GM19372 (cell line): ENCODE measurements at regions not wholly inside any gene's neighbourhood (a gene's known extent, or its start where the extent isn't known, plus 50 kb on each side); places are given as distances from the start of the nearest gene placed in this dataset.
A peak's percentile ranks its signal among the peaks of the same experiment; 100 is the strongest.

Experiments
- ATAC-seq: cut with Tn5 transposase; IDR thresholded peaks from one replicate; pipeline ENCODE4 v1.9.1; 2021; ENCODE audit warnings: mild to moderate bottlenecking, low read depth, moderate library complexity; ENCODE audit not compliant: unreplicated experiment

- no peak for ATAC-seq
Measured at GRCh38 chr10:108490944-108491343, 1326.4 kb upstream of the SORCS1 start.

GRCh38 chr10:108471420-108471819, 1306.9 kb upstream of the SORCS1 start:
- ATAC-seq, result no peak

DNA sequence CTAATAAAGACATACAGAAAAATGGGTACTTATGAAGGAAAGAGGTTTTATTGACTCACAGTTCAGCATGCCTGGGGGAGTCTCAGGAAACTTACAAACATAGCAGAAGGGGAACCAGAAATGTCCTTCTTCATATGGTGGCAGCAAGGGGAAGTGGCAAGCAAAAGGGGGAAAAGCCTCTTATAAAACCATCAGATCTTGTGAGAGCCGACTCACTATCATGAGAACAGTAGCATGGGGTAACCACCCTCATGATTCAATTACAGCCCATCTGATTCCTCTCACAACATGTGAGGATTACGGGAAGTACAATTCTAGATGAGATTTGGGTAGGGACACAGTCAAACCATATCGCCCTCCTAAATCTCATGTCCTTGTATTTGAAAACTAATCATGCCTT, 1305.4 kb upstream of the SORCS1 start:
- no peak for ATAC-seq

- ATAC-seq, result no peak
Measured at GRCh38 chr10:108465871-108466641, 1301.5 kb upstream of the SORCS1 start.

GRCh38 chr10:108462005-108462404, 1297.5 kb upstream of the SORCS1 start:
- ATAC-seq, result no peak

DNA sequence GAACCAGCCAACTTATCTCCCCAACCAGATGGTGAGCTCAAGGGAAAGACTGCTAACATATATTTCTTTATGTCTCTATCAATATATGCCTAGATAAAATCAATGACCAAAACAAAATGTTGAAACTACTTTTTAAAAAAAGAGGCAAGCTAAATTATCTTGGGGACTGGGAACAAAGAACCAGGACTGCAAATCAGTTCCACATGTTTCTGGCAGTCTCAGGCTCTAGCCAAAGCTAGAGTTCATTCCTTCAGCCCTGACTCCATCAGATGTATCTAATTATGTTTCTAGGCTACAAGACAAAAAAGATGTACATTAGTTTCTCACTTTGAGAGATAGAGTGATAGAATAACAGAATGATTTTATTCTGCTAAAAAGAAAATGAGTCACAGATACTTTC, 1290.3 kb upstream of the SORCS1 start:
- no peak for ATAC-seq

- ATAC-seq, result no peak
Measured at GRCh38 chr10:108454224-108454623, 1289.7 kb upstream of the SORCS1 start.

DNA sequence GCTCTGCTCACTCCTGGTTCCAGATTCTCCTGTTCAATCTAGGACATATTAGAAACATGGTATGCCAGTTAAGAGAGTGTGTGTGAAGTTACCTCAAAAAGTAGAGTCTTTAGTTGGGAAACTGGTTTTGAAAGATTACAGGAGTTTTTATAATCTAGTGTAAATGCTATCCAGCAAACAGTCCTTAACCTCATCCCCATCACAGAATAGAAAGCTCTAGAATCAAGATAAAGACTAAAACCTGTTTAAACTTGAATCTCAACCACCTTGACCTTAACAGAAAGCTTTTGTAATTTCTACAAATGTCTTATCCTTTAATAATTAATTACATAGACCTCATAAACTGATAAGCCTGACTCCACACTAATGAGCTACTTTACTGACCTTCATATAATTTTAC, 1288.7 kb upstream of the SORCS1 start:
- ATAC-seq, result no peak

GRCh38 chr10:108452533-108452932, 1288.0 kb upstream of the SORCS1 start:
- ATAC-seq, result no peak

- ATAC-seq, result no peak
Measured at GRCh38 chr10:108450280-108450679, 1285.8 kb upstream of the SORCS1 start.

DNA sequence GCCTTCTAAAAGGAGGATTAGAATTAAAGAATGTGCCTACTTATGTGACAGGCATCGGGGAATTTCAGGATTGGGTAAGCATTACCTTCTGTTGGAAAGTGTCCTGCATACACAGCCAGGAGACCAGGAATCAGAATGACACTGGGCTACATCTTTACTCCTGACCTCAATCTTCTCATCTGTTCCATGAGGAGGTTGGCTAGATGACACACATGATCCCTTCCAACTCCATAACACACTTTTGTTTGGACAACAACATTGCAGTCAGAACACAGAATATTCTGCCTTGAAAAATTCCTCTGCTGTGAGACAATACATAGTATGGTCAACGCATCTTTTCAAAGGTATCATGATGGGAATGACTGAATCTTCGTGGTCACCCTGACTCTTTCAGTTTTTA, 1281.2 kb upstream of the SORCS1 start:
- ATAC-seq, result no peak

- ATAC-seq, result peak; percentile 84
Measured at GRCh38 chr10:108443636-108444035, 1279.1 kb upstream of the SORCS1 start.

- ATAC-seq, result no peak
Measured at GRCh38 chr10:108439397-108439796, 1274.9 kb upstream of the SORCS1 start.

- ATAC-seq, result no peak
Measured at GRCh38 chr10:108436096-108436495, 1271.6 kb upstream of the SORCS1 start.

GRCh38 chr10:108434559-108435252, 1270.2 kb upstream of the SORCS1 start:
- ATAC-seq, result no peak

DNA sequence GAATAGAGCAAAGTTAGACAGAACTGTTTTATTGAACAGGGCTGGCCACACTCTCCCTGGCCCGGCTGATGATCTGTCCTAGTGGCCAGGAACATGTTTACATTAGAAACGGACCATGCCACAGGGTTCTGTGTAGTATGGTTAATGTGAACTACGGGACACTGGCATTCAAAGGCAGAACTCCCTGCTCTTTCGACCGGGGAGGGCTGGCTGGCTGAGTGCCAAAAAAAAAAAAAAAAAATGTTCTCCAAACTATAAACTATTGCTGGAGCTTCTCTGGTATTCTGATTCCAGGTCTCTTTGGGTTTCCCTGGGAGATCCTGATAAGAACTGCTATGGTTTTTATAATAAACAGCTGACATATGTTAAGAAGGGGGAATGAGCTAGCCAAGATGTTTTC, 1262.6 kb upstream of the SORCS1 start:
- no peak for ATAC-seq

DNA sequence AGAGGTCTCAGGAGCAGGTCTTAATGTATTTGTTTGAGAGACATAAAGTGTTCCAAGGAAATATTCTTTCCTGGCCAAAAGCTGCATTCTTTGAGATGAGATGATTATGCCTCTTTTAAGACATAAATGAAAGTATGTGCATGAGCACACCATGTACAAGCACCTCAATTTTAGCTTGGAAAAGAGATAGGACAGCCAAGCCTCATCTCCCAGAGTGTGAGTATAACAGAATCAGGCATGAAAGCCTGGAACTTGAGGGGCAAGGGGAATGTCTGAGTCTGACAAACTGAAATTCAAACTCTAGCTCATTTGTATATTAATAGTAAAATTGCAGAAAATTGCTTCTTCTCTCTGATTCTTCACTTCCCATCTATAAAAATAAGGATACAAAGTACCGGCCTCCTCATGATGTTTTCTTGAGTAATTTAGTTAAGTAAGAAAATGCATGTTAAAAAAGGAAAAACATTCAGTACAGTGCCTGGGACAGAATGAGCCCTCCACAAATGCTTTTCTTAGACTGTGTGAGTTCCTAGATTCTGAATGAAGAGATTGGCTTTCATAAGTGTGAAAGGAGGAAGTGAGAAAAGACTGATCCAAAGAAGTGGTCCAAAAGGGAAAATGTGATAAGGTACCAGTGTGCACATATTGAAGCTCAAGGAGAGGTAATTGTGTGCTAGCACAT, 1260.9 kb upstream of the SORCS1 start:
- no peak for ATAC-seq

DNA sequence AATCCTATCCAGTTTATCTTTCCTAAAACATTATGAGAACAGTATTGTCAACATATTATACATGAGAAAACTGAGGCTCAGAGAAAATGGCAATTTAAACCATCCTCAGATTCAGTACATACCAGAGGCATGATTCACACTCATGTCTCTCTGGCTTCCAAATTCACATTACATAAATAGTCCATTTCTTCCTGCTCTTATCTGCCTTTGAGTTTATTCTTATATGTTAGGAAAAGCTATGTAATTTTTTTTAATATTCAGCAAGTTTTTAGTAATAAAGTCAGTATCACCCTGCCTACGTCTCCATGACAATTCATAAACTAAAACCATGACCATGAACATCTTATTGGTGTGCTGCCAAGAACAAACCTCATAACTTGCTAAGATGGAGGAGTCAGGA, 1260.2 kb upstream of the SORCS1 start:
- ATAC-seq, result no peak

GRCh38 chr10:108422286-108422685, 1257.8 kb upstream of the SORCS1 start:
- ATAC-seq, result no peak

- no peak for ATAC-seq
Measured at GRCh38 chr10:108421266-108421665, 1256.8 kb upstream of the SORCS1 start.

DNA sequence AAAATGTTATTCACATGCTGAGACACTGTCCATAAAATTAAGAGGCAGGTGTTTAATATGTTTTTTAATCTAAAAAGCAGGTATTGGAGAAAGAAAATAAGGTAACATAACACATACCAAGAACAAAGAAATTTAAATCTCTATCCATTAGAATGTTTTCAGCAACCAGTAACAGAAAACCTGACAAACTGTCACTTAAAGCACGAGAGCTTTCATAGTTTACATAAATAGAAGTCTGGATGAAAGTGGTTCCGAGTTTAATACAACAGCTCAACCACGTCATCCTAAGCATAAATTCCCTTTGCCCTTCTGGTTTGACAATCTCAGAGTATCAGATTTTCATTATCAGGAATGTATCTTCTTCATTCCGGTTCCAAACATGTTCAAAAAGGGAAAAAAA, 1249.4 kb upstream of the SORCS1 start:
- ATAC-seq, result no peak

- no peak for ATAC-seq
Measured at GRCh38 chr10:108412323-108412722, 1247.8 kb upstream of the SORCS1 start.
